GM12878 (cell line): ENCODE measurements at regions not wholly inside any gene's neighbourhood (a gene's known extent, or its start where the extent isn't known, plus 50 kb on each side); places are given as distances from the start of the nearest gene placed in this dataset.

Experiments
- ATF7 ChIP-seq: fragments of 450-650 bp; IDR thresholded peaks from 2 replicates; pipeline ENCODE4 v1.6.1; 2016; ENCODE audit warnings: low read depth, mild to moderate bottlenecking
- BCLAF1 ChIP-seq: fragments of 450-650 bp; IDR thresholded peaks from 2 replicates; pipeline ENCODE4 v1.6.1; 2017; ENCODE audit warnings: antibody characterized with exemption, mild to moderate bottlenecking, moderate library complexity
- CBFB ChIP-seq: IDR thresholded peaks from 2 replicates; pipeline ENCODE4 v1.6.1; 2016; ENCODE audit warnings: antibody characterized with exemption, low read depth
- CHD2 ChIP-seq: IDR thresholded peaks from 2 replicates; pipeline ENCODE4 v1.6.1; 2011; ENCODE audit warnings: low read depth, low read length, improper control_type of control experiment, borderline replicate concordance
- CREM ChIP-seq: IDR thresholded peaks from 2 replicates; pipeline ENCODE4 v1.6.1; 2014; ENCODE audit warnings: antibody characterized with exemption, low read depth
- CUX1 ChIP-seq: IDR thresholded peaks from 2 replicates; pipeline ENCODE4 v1.6.1; 2012; ENCODE audit warnings: improper control_type of control experiment, low read depth, low read length; ENCODE audit not compliant: insufficient replicate concordance
- ELK1 ChIP-seq: IDR thresholded peaks from 2 replicates; pipeline ENCODE4 v1.6.1; 2012; ENCODE audit warnings: low read depth, low read length, improper control_type of control experiment
- IRF4 ChIP-seq: IDR thresholded peaks from 2 replicates; pipeline ENCODE4 v1.6.1; 2011; ENCODE audit warnings: low read depth, low read length
- IRF5 ChIP-seq: fragments of 450-650 bp; IDR thresholded peaks from 2 replicates; pipeline ENCODE4 v1.6.1; 2017; ENCODE audit warnings: borderline replicate concordance
- JUNB ChIP-seq: IDR thresholded peaks from 2 replicates; pipeline ENCODE4 v1.6.1; 2016; ENCODE audit warnings: antibody characterized with exemption, mild to moderate bottlenecking
- MAX ChIP-seq: IDR thresholded peaks from 2 replicates; pipeline ENCODE4 v1.6.1; 2012; ENCODE audit warnings: low read depth, low read length, improper control_type of control experiment
- MYB ChIP-seq: fragments of 150-350 bp; IDR thresholded peaks from 2 replicates; pipeline ENCODE4 v1.6.1; 2014; ENCODE audit warnings: mild to moderate bottlenecking, low read depth, low read length, borderline replicate concordance
- MYC ChIP-seq: IDR thresholded peaks from 2 replicates; pipeline ENCODE4 v1.6.1; 2011; ENCODE audit warnings: mild to moderate bottlenecking, low read length, moderate library complexity, inconsistent platforms; ENCODE audit not compliant: insufficient read depth, insufficient replicate concordance, insufficient read length, severe bottlenecking
- NFYB ChIP-seq: IDR thresholded peaks from 2 replicates; pipeline ENCODE4 v1.6.1; 2011; ENCODE audit warnings: low read depth, mild to moderate bottlenecking, low read length, improper control_type of control experiment, moderate library complexity; ENCODE audit not compliant: insufficient read depth
- NRF1 ChIP-seq: conservative IDR thresholded peaks from 2 replicates; pipeline ENCODE4 v1.6.1; 2011; ENCODE audit warnings: mild to moderate bottlenecking, low read depth, low read length, improper control_type of control experiment
- RAD51 ChIP-seq: fragments of 450-650 bp; IDR thresholded peaks from 2 replicates; pipeline ENCODE4 v1.6.1; 2016; ENCODE audit warnings: moderate library complexity, mild to moderate bottlenecking, inconsistent platforms
- RCOR1 ChIP-seq: conservative IDR thresholded peaks from 2 replicates; pipeline ENCODE4 v1.6.1; 2012; ENCODE audit warnings: low read depth, low read length, improper control_type of control experiment
- RELA ChIP-seq: fragments of 450-650 bp; IDR thresholded peaks from 2 replicates; pipeline ENCODE4 v1.8.0; 2014; ENCODE audit warnings: borderline replicate concordance; ENCODE audit not compliant: partially characterized antibody
- SP1 ChIP-seq: IDR thresholded peaks from one replicate; pipeline ENCODE4 v1.6.1; 2011; ENCODE audit warnings: low read depth, low read length
- TCF7 ChIP-seq: IDR thresholded peaks from 2 replicates; pipeline ENCODE4 v1.6.1; 2014; ENCODE audit warnings: antibody characterized with exemption, borderline replicate concordance
- YY1 ChIP-seq: IDR thresholded peaks from 2 replicates; pipeline ENCODE4 v1.6.1; 2011; ENCODE audit warnings: low read depth, mild to moderate bottlenecking, low read length

- TF ChIP-seq IRF5 (no peak), RELA (peak; percentile 55), TCF7 (no peak), MYB (0 out of 2 replicates have a peak, but pooled peaks have one; percentile 49), NRF1 (no peak; the same call in 1 of the 2 replicates), CHD2 (peak; percentile 74; the same call in 1 of the 2 replicates), ELK1 (no peak), CBFB (peak; percentile 98), JUNB (0 out of 2 replicates have a peak, but pooled peaks have one; percentile 9), MAX (no peak), CREM (peak; percentile 53; the same call in 1 of the 2 replicates), ATF7 (peak; percentile 65), MYC (no peak), BCLAF1 (no peak), RAD51 (no peak), RCOR1 (peak; percentile 98), CUX1 (no peak), IRF4 (peak; percentile 75; the same call in 1 of the 2 replicates), YY1 (peak; percentile 52; the same call in 1 of the 2 replicates), SP1 (peak; percentile 35), NFYB (no peak)
Measured at GRCh38 chr4:141307241-141307689, 86.6 kb downstream of the ZNF330 start (continued).
